ENCODE measurements at regions not wholly inside any gene's neighbourhood (a gene's known extent, or its start where the extent isn't known, plus 50 kb on each side); places are given as distances from the start of the nearest gene placed in this dataset.

DNA sequence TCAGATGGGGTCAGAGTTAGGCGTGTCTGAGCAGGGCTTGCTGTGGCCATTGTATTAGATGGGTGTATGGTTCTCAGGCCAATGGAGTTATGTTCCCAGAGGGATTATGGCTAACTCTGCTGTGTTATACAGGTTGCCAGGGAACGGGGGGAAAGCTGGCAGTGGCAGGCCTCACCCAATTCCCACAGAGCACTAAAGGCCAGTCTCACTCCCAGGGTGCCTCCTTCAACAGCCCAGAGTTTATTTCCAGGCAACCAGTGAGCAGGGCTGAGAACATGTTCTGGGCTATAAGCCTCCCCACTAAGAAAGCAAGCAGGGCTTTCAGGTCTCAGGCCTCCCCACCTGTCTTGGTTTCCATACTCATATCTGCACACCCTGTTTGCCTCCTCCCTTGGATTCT is 597.9 kb downstream of the ZNF608 start:
- H3K9me3 ChIP-seq (ENCODE audit: insufficient read depth, low read depth, low read length): peaks cover 24% of the 10 kb centered on the region
- no peak overlapping the region for H3K4me3 ChIP-seq (ENCODE audit: low read length)
- WGBS: 91% methylated on average over 2 of the region's 2 CpGs
- H3K4me1 ChIP-seq (ENCODE audit: insufficient read depth, low read length): no peaks in the 10 kb centered on the region
- no peak overlapping the region for H3K27ac ChIP-seq (ENCODE audit: low read depth, low read length)
- no peak overlapping the region for H3K9ac ChIP-seq (ENCODE audit: low read depth, low read length)
- H3K36me3 ChIP-seq (ENCODE audit: insufficient read depth, low read length): no peaks in the 10 kb centered on the region
- H3K27me3 ChIP-seq (ENCODE audit: insufficient read depth, low read length): no peaks in the 10 kb centered on the region

DNA sequence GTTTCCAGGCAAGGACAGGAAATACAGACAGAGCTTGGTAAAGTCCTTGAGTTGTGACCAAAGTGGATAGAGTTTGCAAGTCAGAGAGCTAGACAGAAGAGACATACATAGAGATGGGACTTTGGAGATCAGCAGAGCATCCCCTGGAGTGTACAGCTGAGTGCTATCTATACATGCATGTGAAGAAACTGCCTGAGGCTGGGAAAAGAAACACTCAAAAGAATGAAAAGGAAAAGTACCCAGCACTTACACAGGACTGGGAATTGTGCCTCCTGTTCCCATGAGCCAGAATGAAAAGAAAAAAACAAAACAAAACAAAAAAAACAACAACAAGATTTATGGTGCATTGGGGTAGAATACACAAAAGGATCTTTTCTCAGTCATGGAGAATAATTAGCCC is 606.4 kb downstream of the ZNF608 start:
- Histone ChIP-seq H3K9me3 (ENCODE audit: insufficient read depth, low read depth, low read length) (peaks cover 10% of the 10 kb centered on the region; the same call in 1 of the 2 replicates), H3K27ac (ENCODE audit: low read depth, low read length) (no peak overlapping the region), H3K4me3 (ENCODE audit: low read length) (no peak overlapping the region), H3K36me3 (ENCODE audit: insufficient read depth, low read length) (no peaks in the 10 kb centered on the region), H3K27me3 (ENCODE audit: insufficient read depth, low read length) (no peaks in the 10 kb centered on the region), H3K4me1 (ENCODE audit: insufficient read depth, low read length) (no peaks in the 10 kb centered on the region), H3K9ac (ENCODE audit: low read depth, low read length) (no peak overlapping the region)

DNA sequence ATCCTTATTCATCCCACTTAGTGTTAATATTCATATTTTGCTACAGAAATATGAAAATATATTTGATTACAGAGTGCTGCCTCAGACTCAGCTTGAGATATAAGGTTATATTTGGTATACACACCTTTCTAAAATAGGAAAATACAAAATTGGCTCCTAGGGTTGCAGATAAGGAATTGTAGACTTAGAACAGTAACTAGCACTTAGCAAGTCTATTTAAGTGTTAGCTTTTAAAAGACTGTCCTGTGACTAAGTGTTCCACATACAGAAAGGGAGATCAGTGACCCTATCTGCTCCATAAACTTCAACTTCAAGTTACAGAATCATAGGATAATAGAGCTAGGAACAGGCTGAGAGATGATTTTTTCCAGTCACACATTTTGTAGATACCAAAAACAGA is 607.0 kb downstream of the ZNF608 start:
- Histone ChIP-seq H3K9me3 (ENCODE audit: insufficient read depth, low read depth, low read length) (peaks cover 10% of the 10 kb centered on the region; the same call in 1 of the 2 replicates), H3K4me3 (ENCODE audit: low read length) (no peak overlapping the region), H3K27ac (ENCODE audit: low read depth, low read length) (no peak overlapping the region), H3K27me3 (ENCODE audit: insufficient read depth, low read length) (no peaks in the 10 kb centered on the region), H3K36me3 (ENCODE audit: insufficient read depth, low read length) (no peaks in the 10 kb centered on the region), H3K4me1 (ENCODE audit: insufficient read depth, low read length) (no peaks in the 10 kb centered on the region), H3K9ac (ENCODE audit: low read depth, low read length) (no peak overlapping the region)

DNA sequence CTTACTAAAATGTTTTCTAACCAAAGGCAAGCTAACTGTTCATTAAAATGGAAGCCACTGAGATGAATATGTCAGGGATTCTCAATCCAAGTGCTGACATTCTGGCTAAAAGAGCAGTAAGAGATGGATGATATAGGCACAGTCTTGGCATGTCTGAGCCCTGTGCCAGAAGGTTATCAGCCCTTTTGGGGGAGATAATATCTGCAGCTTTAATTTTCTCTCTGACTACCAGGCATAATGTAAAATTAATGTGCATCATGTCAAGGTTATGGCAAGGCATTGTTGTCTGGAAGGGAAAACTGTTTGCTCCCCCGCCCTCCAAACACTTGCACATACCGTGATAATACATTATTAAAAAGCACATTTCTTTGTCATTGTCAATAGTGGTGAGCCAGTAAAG is 609.8 kb downstream of the ZNF608 start:
- no peak overlapping the region for H3K27ac ChIP-seq (ENCODE audit: low read depth, low read length)
- no peak overlapping the region for H3K4me3 ChIP-seq (ENCODE audit: low read length)
- WGBS: no CpG with 5 or more reads among the region's 2 CpGs
- H3K4me1 ChIP-seq (ENCODE audit: insufficient read depth, low read length): no peaks in the 10 kb centered on the region
- no peaks in the 10 kb centered on the region for H3K36me3 ChIP-seq (ENCODE audit: insufficient read depth, low read length)
- no peak overlapping the region for H3K9ac ChIP-seq (ENCODE audit: low read depth, low read length)
- no peaks in the 10 kb centered on the region for H3K27me3 ChIP-seq (ENCODE audit: insufficient read depth, low read length)
- peaks cover 7% of the 10 kb centered on the region; the same call in 1 of the 2 replicates for H3K9me3 ChIP-seq (ENCODE audit: insufficient read depth, low read depth, low read length)

DNA sequence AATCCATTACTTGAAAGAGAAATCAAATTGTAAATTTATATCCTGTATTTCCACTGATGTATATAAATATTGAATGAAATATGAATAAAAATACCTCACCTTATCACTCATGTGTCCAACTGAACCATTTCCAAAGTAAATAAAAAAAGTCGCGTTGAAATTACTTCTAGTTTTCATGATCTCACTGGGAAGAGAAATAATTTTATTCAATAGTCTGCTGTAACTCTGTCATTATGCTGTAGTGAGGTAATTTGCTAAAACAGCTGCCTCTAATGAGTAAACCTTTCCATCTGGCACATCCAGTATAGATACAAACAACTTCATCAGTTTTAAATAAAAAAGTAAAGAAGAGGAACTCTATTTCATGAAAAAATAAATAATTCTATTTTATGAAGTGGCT is 611.5 kb downstream of the ZNF608 start:
- WGBS: 100% methylated on average over 2 of the region's 2 CpGs
- no peak overlapping the region for H3K4me3 ChIP-seq (ENCODE audit: low read length)
- no peaks in the 10 kb centered on the region for H3K4me1 ChIP-seq (ENCODE audit: insufficient read depth, low read length)
- H3K27ac ChIP-seq (ENCODE audit: low read depth, low read length): no peak overlapping the region
- no peak overlapping the region for H3K9ac ChIP-seq (ENCODE audit: low read depth, low read length)
- H3K36me3 ChIP-seq (ENCODE audit: insufficient read depth, low read length): no peaks in the 10 kb centered on the region
- no peaks in the 10 kb centered on the region for H3K9me3 ChIP-seq (ENCODE audit: insufficient read depth, low read depth, low read length)
- no peaks in the 10 kb centered on the region for H3K27me3 ChIP-seq (ENCODE audit: insufficient read depth, low read length)

DNA sequence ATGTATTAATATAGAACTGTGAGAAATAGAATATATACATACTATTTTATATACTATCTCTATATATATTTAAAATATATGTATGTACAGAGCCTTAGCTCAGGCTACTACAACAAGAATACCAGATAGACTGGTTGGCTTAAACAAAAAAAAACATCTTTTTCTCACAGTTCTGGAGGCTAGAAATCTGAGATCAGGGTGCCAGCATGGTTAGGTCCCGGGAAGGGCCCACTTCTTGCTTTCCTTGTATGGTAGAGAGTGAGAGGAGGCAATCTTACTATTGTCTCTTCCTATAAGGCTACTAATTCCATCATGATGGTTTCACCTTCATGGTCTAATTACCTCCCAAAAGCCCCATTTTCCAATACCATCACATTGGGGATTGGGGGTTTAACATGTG is 613.0 kb downstream of the ZNF608 start:
- Histone ChIP-seq H3K4me3 (ENCODE audit: low read length) (no peak overlapping the region), H3K9me3 (ENCODE audit: insufficient read depth, low read depth, low read length) (no peaks in the 10 kb centered on the region), H3K36me3 (ENCODE audit: insufficient read depth, low read length) (no peaks in the 10 kb centered on the region), H3K4me1 (ENCODE audit: insufficient read depth, low read length) (no peaks in the 10 kb centered on the region), H3K27ac (ENCODE audit: low read depth, low read length) (no peak overlapping the region), H3K27me3 (ENCODE audit: insufficient read depth, low read length) (no peaks in the 10 kb centered on the region), H3K9ac (ENCODE audit: low read depth, low read length) (no peak overlapping the region)
- no CpG with 5 or more reads among the region's 1 CpG for WGBS

DNA sequence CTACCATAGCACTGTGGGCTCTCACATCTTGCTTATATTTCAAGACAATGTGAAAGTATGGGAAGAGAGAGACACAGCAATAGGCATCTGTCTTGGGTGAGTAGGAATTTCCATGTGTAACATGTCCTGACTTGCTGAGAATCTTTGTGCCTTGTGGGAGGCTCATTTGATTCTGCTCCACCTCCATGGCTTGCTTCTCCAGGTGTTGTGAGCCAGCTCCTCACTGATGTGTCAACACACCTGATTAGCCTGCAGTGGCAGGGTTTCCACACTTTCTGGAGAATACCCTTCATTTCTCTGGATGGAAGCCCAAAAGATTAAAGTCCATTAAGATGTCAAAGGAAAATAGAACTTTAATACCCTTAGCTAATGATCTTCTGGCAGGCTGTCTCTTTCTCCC is 613.6 kb downstream of the ZNF608 start:
- no peaks in the 10 kb centered on the region for H3K27me3 ChIP-seq (ENCODE audit: insufficient read depth, low read length)
- no peak overlapping the region for H3K27ac ChIP-seq (ENCODE audit: low read depth, low read length)
- no peaks in the 10 kb centered on the region for H3K36me3 ChIP-seq (ENCODE audit: insufficient read depth, low read length)
- H3K9me3 ChIP-seq (ENCODE audit: insufficient read depth, low read depth, low read length): no peaks in the 10 kb centered on the region
- H3K4me3 ChIP-seq (ENCODE audit: low read length): no peak overlapping the region
- H3K9ac ChIP-seq (ENCODE audit: low read depth, low read length): no peak overlapping the region
- H3K4me1 ChIP-seq (ENCODE audit: insufficient read depth, low read length): no peaks in the 10 kb centered on the region

DNA sequence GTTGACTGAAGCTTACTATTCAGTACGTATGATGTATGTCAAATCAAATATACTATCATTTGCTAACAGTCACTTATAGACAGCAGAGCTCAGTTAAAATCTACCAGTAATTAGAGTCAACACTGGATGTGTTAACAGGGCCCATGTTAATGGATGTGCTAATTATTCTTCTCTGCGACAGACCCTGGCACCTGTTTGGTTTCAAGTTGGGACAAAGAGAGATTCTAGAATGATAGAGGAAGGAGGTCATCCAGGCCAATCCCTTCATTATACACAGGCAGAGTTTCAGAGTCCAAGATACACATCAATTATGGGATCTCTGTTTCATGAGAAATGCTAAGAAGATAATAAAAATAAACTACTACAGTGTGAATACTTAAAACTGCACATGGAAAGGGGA is 615.0 kb downstream of the ZNF608 start:
- H3K4me1 ChIP-seq (ENCODE audit: insufficient read depth, low read length): no peaks in the 10 kb centered on the region
- H3K4me3 ChIP-seq (ENCODE audit: low read length): no peak overlapping the region
- H3K27me3 ChIP-seq (ENCODE audit: insufficient read depth, low read length): no peaks in the 10 kb centered on the region
- H3K9ac ChIP-seq (ENCODE audit: low read depth, low read length): no peak overlapping the region
- H3K36me3 ChIP-seq (ENCODE audit: insufficient read depth, low read length): no peaks in the 10 kb centered on the region
- 100% methylated on average over 2 of the region's 2 CpGs for WGBS
- no peak overlapping the region for H3K27ac ChIP-seq (ENCODE audit: low read depth, low read length)
- H3K9me3 ChIP-seq (ENCODE audit: insufficient read depth, low read depth, low read length): no peaks in the 10 kb centered on the region

DNA sequence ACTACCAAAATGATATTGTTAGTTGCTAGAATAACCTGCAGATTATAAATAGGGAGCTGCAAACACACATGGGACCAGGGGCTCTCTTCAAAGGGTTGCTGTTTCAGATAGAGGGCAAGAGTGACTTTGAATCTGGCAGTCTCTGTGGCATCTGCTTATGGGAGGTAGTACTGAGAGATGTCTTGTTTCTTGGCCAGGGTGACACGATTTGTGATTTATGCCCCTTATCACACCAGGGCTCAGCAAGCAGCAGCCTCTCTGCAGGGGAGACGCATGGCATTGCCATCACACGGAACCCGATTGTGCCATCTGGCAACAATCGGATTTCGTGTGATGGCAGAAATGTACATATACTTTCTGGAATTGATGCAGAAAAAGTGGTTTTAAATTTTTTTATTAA is 615.6 kb downstream of the ZNF608 start:
- H3K36me3 ChIP-seq (ENCODE audit: insufficient read depth, low read length): no peaks in the 10 kb centered on the region
- H3K9me3 ChIP-seq (ENCODE audit: insufficient read depth, low read depth, low read length): no peaks in the 10 kb centered on the region
- H3K9ac ChIP-seq (ENCODE audit: low read depth, low read length): no peak overlapping the region
- WGBS: 92% methylated on average over 6 of the region's 6 CpGs
- no peaks in the 10 kb centered on the region for H3K4me1 ChIP-seq (ENCODE audit: insufficient read depth, low read length)
- H3K4me3 ChIP-seq (ENCODE audit: low read length): no peak overlapping the region
- H3K27ac ChIP-seq (ENCODE audit: low read depth, low read length): no peak overlapping the region
- no peaks in the 10 kb centered on the region for H3K27me3 ChIP-seq (ENCODE audit: insufficient read depth, low read length)

DNA sequence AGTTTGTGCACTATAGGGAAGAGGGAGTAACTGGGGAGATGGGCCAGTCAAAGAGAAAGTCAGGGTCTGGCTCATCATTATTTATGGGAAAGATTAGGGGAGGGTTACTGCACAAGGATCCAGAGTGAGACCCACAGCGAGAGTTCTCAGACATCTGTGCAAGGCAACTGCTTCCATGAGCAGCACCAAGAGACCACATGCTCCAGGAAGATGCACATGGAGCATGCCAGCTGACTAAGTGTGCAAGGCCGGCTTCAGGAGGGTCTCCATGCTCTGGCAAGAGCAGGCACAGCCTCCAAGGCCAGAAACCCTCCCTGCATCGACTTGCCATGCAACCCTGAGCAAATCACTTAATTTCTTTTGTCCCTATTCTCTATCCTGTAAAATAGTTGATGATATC is 616.9 kb downstream of the CSNK1G3 start:
- H3K4me1 ChIP-seq (ENCODE audit: insufficient read depth, low read length): no peaks in the 10 kb centered on the region
- no peak overlapping the region for H3K4me3 ChIP-seq (ENCODE audit: low read length)
- no peak overlapping the region for H3K9ac ChIP-seq (ENCODE audit: low read depth, low read length)
- H3K27ac ChIP-seq (ENCODE audit: low read depth, low read length): no peak overlapping the region
- no peaks in the 10 kb centered on the region for H3K27me3 ChIP-seq (ENCODE audit: insufficient read depth, low read length)
- H3K36me3 ChIP-seq (ENCODE audit: insufficient read depth, low read length): no peaks in the 10 kb centered on the region
- WGBS: 95% methylated on average over 3 of the region's 3 CpGs
- no peaks in the 10 kb centered on the region for H3K9me3 ChIP-seq (ENCODE audit: insufficient read depth, low read depth, low read length)

DNA sequence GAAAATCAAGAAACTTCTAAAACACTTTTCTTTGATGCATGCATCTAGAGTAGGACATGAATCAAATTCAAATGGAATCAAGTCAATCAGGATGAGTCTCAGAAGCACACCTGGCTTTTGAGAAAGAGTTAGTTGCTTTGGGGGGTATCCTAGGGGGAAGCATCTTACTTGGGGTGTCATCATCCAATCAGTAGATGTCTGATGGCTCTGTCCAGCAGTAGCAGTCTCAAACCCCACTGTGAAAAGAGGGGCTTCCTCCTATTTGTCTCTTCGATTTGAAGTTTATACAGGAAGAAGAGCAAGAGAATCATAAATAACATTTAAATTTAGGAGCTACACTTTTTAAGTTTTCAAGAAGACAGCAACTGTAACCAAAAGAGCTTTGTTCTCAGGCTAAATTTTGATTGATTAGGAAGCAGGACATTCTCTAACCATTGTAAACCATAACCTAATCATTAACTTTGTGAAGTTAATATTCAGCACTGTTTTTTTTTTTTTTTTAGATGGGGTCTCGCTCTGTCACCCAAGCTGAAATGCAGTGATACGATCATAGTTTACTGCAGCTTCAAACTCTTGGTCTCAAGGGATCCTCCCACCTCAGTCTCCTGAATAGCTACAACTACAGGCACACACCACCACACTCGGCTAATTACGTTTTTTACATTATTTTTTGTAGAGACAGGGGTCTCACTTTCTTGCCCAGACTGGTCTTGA is 614.7 kb downstream of the CSNK1G3 start:
- Histone ChIP-seq H3K4me3 (ENCODE audit: low read length) (no peak overlapping the region), H3K36me3 (ENCODE audit: insufficient read depth, low read length) (no peaks in the 10 kb centered on the region), H3K9ac (ENCODE audit: low read depth, low read length) (no peak overlapping the region), H3K27me3 (ENCODE audit: insufficient read depth, low read length) (no peaks in the 10 kb centered on the region), H3K9me3 (ENCODE audit: insufficient read depth, low read depth, low read length) (no peaks in the 10 kb centered on the region), H3K4me1 (ENCODE audit: insufficient read depth, low read length) (no peaks in the 10 kb centered on the region), H3K27ac (ENCODE audit: low read depth, low read length) (no peak overlapping the region)
- 94% methylated on average over 5 of the region's 5 CpGs for WGBS

DNA sequence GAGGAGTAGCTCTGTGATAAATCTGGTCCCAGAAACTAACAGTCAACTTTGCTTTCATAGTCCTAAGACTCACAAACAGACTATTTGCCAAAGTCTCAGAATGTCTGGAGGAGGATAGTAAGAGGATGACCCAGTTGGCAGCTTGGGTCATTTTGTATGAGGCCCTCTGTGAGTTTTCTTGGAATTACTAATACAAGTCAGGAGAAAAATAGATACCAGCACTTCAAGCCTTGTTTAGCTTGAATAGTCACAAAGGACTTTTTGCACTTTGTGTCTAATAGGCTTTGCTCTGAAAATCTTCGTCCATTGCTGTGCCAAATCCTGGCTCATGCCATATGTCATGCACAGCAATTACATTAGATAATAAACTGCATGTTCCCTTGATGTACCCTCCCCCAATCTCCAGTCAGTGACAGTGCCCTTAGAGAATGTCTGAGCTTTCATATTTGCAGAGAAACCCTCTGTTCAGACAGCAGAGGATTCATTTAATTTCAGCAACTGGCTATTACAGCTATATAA is 612.8 kb downstream of the CSNK1G3 start:
- no peaks in the 10 kb centered on the region for H3K9me3 ChIP-seq (ENCODE audit: insufficient read depth, low read depth, low read length)
- H3K9ac ChIP-seq (ENCODE audit: low read depth, low read length): no peak overlapping the region
- no peak overlapping the region for H3K27ac ChIP-seq (ENCODE audit: low read depth, low read length)
- no peak overlapping the region for H3K4me3 ChIP-seq (ENCODE audit: low read length)
- no peaks in the 10 kb centered on the region for H3K27me3 ChIP-seq (ENCODE audit: insufficient read depth, low read length)
- WGBS: 95% methylated on average over 1 of the region's 1 CpG
- H3K36me3 ChIP-seq (ENCODE audit: insufficient read depth, low read length): no peaks in the 10 kb centered on the region
- no peaks in the 10 kb centered on the region for H3K4me1 ChIP-seq (ENCODE audit: insufficient read depth, low read length)

Data from HUES64 (cell line).